NB4 (cell line): ENCODE measurements at regions not wholly inside any gene's neighbourhood (a gene's known extent, or its start where the extent isn't known, plus 50 kb on each side); places are given as distances from the start of the nearest gene placed in this dataset.

Experiments used
- MAX ChIP-seq: IDR thresholded peaks from 2 replicates; pipeline ENCODE4 v1.6.1; 2011; ENCODE audit warnings: low read depth, low read length
- POLR2A ChIP-seq: IDR thresholded peaks from 2 replicates; pipeline ENCODE4 v1.6.1; 2011; ENCODE audit warnings: mild to moderate bottlenecking; ENCODE audit not compliant: insufficient read length; ENCODE audit errors: extremely low read depth
- TF ChIP-seq, protein P1 (sequence below): IDR thresholded peaks from one replicate; pipeline ENCODE4 v1.5.1; 2012; ENCODE audit warnings: low read depth, low read length

GRCh38 chr12:28991626-28992025, 157.5 kb upstream of the FAR2 start:
- no peak for TF ChIP-seq POLR2A
- TF ChIP-seq, protein P1, sequence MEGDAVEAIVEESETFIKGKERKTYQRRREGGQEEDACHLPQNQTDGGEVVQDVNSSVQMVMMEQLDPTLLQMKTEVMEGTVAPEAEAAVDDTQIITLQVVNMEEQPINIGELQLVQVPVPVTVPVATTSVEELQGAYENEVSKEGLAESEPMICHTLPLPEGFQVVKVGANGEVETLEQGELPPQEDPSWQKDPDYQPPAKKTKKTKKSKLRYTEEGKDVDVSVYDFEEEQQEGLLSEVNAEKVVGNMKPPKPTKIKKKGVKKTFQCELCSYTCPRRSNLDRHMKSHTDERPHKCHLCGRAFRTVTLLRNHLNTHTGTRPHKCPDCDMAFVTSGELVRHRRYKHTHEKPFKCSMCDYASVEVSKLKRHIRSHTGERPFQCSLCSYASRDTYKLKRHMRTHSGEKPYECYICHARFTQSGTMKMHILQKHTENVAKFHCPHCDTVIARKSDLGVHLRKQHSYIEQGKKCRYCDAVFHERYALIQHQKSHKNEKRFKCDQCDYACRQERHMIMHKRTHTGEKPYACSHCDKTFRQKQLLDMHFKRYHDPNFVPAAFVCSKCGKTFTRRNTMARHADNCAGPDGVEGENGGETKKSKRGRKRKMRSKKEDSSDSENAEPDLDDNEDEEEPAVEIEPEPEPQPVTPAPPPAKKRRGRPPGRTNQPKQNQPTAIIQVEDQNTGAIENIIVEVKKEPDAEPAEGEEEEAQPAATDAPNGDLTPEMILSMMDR, result no peak
- no peak for TF ChIP-seq MAX
